Lung microvascular endothelial cell (primary cell): ENCODE measurements at regions not wholly inside any gene's neighbourhood (a gene's known extent, or its start where the extent isn't known, plus 50 kb on each side); places are given as distances from the start of the nearest gene placed in this dataset.
"Not testable (repeated sequence)": the region's sequence is repeated elsewhere in the genome, so short reads cannot be mapped to it uniquely, and the experiment has no call there.

Experiments used
- DNase-seq, 2 donors: peaks; one replicate each; pipeline versions ENCODE4 v3.0.0 to v3.0.0-alpha.2; 2010; ENCODE audit warnings: low read depth in 2 of 2

DNA sequence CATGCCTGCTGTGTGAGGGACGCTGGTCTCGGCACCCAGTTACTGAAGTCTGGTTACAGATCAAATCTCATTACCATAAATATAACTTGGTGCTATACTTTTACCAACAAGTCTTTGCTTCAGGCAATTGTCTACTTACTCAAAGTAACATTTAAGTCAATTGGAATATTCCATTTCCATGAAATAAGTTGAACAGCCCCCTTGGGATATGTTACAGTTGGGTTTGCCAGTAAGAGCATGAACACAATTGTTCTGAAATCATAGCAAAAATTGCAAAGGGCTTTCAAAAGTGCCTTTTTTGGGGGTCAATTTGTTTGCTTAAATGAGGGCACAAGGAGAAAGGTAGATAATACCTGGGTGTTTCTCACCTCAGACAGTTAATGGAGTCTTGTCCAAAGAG lies 170.9 kb upstream of the EXOC2 start:
- DNase-seq, result no peak

DNA sequence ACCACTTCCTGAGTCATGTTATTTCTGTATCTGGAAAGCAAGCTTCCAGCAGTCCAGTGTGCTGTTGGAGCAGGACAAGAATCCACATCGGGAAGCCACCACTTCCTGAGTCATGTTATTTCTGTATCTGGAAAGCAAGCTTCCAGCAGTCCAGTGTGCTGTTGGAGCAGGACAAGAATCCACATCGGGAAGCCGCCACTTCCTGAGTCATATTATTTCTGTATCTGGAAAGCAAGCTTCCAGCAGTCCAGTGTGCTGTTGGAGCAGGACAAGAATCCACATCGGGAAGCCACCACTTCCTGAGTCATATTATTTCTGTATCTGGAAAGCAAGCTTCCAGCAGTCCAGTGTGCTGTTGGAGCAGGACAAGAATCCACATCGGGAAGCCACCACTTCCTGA lies 170.2 kb upstream of the EXOC2 start:
- not testable (repeated sequence) for DNase-seq

DNA sequence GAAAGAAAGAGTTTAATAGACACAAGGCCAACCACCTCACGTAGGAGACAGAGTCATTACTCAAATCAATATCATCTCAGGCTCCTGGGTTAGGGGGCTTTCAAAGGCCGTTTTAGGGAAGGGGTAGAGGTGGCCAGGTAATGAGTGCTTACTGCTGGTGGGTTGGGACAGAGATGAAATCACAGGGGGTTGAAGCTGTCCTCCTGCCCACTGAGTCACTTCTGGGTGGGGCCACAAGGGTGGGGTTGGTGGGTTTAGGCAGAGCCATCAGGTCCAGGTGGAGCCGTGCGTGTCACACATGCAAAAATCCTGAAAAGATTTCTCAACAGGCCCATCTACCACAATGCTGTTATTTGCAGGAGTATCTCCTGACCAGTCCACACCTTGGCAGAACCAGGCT lies 167.0 kb upstream of the EXOC2 start:
- no peak for DNase-seq

DNA sequence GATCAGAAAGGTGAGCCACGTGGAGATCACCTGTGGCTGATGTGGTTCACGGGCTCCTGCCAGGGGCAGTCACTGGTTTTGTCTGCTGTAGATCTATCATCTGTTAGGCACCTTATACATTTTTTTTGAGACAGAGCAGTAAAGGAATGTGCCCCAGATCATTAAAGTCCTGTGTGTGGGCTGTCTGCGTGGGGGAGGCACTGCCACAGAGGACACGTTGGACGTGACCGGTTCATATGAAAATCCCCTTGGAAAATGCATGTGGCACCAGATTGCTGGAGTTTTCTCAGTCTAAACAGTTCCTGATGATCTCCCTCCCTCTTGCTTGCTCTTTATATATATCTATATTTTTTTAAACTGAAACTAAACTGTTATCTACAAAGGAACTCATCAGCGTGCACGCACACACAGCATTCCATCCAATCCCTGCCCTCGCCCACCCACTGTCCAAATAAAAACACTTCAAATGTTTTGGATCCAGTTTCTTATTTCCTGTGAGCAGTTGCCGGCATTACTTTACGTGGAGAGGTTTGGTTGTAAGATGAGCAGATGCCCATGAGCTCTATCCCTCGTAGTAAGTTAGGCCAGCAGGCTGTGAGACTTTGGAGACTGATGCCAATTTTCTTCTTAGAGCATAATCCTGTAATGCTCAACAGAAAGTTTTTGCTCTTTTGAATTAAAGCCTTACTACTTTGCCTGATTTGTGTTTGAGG lies 161.6 kb upstream of the EXOC2 start:
- no peak for DNase-seq

DNA sequence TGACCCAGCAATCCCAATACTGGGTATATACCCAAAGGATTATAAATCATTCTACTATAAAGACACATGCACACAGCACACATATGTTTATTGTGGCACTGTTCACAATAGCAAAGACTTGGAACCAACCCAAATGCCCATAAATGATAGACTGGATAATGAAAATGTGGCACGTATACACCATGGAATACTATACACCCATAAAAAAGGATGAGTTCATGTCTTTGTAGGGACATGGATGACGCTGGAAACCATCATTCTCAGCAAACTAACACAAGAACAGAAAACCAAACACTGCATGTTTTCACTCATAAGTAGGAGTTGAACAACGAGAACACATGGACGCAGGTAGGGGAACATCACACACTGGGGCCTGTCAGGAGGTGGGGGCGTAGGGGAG lies 159.3 kb upstream of the EXOC2 start:
- DNase-seq, result not testable (repeated sequence)

DNA sequence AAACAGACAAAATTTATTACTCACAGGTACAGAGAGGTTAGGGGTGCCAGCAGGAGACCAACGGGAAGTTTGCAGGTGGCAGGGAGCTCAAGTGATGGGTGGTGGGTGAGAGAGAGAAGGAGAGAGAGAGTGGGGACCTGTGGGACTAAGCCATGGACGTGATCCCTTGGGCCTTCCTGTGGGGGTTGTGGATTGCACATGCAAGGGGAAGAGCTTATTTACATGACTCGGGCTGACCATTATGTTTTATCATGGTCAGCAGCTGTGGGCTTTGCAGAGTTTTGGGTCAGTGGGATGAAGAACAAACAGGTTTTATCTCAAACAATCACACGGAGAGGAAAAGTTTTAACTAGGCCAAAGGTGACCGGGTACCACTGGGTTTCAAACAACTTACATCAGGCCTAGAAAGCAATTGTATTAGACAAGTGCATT lies 156.2 kb upstream of the EXOC2 start:
- no peak for DNase-seq

DNA sequence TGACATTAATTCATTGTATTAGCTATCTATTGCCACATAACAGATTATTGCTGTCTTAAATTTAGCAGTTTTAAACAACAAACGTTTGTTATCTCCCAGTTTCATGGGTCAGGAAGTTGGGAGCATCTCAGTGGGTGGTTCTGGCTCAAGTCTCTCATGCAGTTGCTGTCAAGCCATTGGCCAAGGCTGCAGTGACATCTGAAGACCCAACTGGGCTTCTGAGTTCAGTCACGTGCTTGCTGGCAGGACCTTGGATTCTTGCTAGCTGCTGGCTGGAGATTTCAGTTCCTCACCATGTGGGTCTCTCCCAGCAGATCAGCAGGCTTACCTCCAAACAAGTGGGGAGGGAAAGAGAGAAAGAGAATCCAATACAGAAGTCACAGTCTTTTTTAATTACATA lies 152.6 kb upstream of the EXOC2 start:
- no peak for DNase-seq

DNA sequence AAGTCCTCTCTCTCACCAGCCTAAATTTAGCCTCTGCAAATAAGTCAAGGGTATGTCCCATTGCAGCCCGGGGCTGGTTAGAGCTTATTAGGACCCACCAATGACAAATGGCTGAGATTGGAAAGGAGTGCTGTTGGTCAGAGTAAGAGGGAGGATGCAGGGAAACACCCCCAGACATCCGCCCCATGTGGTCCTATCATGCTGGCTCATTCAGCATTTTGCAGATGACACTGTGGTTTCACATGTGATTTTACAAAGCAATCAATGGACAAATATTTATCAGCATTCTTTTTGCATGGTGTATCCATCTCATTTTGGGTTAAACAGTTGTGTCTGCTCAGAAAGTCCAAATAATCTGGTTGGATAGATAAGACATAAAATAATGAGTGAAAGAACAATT lies 152.2 kb upstream of the EXOC2 start:
- no peak for DNase-seq

DNA sequence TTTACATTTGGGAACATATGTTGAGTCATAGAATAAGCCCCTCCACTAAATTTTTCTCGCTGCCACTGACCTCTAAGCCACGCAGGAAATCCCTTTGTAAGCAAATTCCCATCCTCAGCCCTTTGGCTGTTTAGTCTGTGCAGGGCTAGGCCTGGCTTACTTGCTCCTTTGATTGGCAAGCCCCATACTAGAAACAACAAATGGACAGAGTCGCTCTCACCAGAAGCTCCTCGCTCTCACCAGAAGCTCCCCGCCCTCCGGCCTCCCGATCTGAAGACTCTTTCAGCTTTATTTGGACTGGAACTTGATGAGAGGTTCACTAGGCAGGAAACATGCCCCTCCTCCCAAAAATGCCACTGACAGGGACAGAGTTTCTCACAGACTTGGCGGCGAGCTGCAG lies 149.2 kb upstream of the EXOC2 start:
- DNase-seq, result no peak

DNA sequence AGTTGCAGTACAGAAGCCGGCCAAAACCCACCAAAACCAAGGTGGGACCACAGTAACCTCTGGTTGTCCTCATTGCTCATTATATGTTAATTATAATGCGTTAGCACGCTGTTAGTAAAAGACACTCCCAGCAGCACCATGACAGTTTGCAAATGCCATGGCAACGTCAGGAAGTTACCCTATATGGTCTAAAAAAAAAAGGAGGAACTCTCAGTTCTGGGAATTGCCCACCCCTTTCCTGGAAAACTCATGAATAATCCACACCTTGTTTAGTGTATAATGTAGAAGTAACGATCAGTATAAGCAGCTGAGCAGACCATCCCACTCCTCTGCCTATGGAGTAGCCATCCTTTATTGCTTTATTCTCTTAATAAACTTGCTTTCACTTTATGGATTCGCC lies 148.6 kb upstream of the EXOC2 start:
- DNase-seq, result no peak

DNA sequence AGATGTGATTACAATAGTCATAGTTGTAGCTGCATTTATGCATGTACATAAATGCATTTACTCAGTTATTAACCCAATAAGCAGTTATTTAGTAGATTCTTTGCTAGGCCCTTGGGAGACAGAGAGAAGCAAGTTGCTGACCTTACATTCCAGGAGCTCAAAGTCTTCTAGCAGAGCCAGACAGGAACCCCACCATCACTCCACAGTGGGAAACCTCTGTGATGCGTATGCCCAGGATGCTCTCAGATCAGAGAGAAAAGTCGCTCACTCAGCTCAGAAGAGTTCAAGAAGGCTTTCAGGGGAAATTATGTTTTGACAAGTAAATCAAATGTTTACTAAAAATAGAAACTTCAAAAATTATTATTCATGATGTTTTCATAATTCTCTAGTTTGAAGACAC lies 146.3 kb upstream of the EXOC2 start:
- no peak for DNase-seq

DNA sequence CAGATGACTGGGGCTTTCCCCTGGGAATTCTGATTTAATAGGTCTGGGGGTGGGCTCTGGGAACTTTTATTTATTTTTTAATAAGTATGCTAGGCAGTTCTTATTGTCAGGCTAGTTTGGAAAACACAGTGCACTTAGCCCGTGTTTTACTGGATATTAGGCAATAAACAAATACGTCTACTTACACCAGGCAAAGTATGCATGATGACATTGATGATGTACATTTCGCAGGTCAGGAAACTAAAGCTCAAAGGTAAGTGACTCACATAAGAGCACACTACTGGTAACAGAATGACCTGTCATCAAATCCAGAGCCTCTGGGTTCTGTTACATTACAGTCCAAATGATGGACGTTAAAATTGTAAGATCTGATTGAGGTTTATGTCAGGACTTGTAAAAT lies 144.4 kb upstream of the EXOC2 start:
- no peak for DNase-seq

DNA sequence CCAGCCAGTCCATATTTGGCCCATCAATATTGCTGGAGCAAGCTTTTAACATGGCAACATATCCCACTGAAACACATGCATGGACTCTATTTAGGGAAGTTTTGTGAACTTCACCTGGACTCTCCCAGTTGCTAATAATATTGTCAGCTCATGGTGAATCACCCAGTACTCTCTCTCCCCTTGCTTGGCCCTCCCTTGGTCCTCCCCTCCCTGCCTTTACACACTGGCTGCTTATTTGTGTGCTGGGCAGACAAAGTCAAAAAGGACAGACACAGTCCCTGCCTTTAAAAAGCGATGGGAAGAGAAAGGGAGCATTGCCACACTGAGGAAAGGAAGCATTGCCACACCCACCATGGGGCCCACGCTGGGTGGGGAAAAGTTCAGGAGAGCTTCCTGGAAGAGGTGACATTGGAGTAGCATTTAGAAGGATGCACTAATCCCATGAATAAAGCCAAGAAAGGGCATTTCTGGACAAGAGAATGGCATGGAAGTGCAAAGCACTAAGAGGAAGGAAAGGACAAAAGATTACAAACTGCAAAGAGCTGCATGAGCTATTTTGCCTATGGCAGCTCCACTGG lies 143.4 kb upstream of the EXOC2 start:
- DNase-seq, result no peak

DNA sequence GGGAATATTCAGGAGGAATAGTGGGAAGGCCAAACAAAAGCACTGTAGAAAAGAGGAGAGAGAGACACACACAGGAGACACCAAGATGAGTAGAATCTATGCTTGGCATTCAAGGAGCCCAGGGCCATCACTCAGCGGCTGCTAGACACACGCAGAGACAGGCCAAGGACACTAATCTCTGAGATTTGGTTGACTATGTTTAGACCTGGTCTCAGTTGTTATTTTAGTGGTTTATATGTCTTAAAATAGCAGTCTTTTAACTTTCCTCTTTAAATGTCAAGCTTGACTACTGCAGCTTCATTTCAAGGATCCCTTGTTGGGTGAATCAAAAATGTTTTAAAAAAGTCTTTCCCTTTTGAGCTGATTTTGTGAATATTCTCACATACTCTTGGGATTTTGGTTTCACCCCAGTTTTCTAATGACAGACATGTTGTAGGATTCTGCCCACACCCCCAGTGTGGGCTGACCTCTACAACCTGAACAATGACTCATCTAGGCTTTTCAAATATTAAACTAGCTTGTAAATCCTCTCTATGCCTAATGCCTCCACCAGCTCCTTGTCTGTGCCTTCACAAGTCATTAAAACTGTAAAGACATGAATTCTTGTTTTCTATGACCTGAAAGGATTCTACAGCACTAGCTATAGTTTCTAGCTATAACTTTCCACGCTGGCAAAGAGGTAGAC lies 142.7 kb upstream of the EXOC2 start:
- DNase-seq, result no peak

DNA sequence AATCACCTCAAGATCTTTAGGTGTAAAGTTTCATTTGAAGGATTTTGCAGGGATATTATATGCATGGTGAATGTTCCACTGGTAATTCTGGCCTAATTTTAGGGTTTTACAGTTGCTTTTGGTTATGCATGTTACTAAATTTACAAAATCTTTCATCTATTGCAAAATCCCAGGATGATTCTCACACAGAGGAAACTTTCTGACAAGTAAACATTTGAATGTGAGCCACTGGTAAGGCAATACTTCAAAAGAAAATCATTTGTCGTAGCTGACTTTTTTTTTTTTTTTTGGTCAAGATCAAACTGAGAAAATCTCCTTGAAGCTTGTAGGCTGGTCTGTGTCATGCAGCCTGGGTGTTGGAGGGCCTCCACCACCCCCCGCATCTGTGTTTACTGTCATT lies 141.9 kb upstream of the EXOC2 start:
- DNase-seq, result no peak

DNA sequence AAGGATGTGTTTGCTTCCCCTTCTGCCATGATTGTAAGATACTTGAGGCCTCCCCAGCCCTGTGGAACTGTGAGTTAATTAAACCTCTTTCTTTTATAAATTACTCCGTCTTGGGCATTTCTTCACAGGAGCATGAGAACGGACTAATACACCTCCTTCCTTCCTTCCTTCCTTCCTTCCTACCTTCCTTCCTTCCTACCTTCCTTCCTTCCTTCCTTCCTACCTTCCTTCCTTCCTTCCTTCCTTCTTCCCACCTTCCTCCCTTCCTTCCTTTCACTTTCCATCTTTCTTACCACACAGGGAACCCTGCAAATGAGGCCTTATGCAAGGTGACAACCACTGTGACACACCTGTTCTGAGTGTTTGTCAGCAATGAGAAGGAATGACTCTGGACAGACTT lies 141.3 kb upstream of the EXOC2 start:
- DNase-seq, result no peak

DNA sequence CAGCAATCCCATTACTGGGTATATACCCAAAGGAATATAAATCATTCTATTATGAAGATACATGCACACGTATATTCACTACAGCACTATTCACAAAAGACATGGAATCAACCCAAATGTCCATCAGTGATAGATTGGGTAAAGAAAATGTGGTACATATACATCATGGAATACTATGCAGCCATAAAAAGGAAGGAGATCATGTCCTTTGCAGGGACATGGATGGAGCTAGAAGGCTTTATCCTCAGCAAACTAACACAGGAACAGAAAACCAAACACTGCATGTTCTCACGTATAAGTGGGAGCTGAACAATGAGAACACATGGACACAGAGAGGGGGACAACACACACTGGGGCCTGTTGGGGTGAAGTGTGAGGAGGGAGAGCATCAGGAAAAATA lies 139.9 kb upstream of the EXOC2 start:
- DNase-seq, result not testable (repeated sequence)

DNA sequence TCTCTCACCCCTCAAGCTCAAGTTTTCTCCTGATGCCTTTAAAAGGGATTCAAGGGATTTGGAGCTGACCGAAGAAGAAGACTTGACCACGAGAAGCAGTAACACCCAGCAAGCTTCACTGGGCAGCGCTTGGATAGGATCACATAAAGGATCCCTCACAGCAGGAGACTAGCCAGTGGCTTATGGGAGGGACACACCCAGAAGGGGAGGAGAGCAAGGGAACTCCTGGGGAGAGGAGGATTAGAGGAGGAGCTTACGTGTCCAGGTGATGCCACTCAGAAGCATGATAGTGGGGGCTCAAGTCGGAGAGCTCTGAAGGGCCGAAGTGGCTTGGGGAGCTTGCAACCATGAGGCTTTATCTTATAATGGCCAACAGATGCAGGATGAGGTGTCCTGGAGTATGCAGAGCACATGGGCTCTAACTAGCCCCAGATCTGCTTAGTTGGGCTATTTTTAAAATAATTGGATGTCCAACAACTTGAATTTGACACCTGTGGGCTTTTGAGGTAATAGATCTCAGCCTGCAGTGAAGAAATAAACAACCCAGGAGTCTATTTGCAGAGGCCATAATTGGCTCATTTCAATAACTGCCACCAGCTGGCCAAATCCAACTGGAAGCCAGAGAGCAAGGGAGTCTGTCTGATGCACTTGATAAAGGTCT lies 137.9 kb upstream of the EXOC2 start:
- DNase-seq, result no peak

DNA sequence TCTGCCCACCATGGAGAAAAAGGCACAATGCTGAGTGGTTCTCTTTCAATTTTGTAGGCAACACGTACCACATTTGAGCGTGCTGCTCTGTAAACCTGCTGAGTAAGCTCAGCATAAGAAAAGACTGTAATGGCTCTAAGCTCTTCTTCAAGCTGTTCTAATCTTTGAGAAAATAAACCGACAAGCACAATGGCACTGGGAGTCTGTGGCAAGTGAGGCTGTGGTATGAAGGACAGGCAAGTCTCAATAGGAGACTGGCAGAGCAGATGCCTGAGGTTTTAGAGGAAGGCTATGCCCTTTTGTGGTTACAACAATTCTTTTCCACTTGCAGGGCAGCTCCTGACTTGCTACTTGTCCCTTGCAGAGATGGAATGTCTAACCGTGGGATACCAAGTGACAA lies 136.7 kb upstream of the EXOC2 start:
- no peak for DNase-seq

DNA sequence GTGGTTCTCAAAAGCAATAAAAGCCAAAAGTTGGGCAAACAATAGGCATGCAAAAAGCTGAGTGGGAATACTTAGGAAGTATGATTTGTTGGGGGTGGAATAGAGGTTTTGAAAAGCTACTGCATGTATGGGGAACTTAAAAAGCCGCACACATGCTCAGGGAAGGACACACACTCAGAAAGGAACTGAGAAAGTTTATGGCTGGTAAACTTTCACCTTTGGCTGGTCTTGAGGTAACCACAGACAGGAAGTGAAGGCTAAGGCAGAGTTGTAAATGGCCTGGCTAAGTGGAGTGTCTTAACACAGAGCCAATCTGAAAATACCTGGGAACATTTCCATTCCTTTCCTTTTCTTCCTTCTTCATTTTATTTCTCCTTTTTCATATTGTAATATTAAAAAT lies 134.5 kb upstream of the EXOC2 start:
- no peak for DNase-seq

DNA sequence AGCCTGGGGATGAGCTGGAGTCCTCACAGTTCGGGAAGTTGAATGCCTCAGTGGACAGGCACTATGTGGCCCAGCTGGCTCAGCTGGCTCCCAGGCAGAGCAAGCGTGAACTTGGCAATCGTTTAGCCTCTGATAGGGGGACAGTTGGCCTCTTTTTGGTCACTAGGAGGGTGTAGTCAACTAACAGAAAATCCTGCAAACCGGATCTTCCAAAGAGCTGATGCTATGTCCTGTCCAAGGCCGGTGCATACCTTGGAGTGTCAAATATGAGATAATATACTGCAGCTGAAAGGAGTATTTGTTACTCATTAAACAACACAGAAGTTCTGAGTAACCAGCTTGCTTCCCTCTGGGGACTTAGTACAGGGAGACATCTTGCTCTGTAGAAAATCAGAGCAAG lies 126.2 kb upstream of the EXOC2 start:
- DNase-seq, result no peak

DNA sequence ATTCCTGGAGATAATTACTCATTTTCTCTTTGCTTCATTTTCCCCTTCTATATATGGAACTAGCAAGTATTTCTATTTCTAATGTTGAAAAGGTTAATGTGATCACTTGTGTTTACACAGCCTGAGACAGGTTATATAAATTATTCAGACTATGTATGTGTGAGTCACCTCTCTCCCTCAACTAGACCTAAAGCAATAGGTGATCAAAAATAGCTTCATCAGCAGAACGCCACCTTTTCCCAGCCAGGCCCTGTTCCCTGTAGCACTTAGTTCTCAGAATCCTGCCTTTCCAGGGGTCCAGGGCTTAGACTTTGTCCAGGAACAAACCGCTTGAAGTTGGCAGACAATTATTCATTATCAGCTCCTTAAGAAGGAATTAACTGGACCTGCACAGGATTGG lies 125.3 kb upstream of the EXOC2 start:
- DNase-seq, result no peak
